ENCODE measurements at regions not wholly inside any gene's neighbourhood (a gene's known extent, or its start where the extent isn't known, plus 50 kb on each side); places are given as distances from the start of the nearest gene placed in this dataset.

DNA sequence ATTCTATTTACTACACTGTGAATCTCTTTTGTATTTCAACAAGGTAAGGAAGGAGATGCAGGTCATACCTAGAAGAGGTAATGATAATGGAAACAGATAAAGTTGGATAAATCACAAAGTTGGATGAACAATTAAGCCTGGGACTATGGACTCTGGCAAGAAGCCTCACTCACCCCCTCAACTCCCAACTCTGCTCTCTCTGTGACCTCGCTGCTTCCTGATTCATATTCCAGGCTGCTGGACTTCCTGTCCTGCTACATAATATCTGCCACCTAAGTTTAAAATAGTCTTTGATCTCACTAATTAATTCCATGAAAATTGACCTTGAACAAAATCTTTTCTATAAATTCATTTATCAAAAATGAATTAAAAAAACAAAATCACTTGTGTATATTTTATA lies 215.3 kb downstream of the CALCRL start:
- Histone ChIP-seq H3K4me3 (ENCODE audit: low read depth, low read length) (no peak overlapping the region), H3K27me3 (ENCODE audit: insufficient read depth, low read depth, severe bottlenecking) (no peaks in the 10 kb centered on the region), H3K36me3 (no peaks in the 10 kb centered on the region), H3K27ac (no peak overlapping the region), H3K9me3 (ENCODE audit: severe bottlenecking) (no peaks in the 10 kb centered on the region)
- TF ChIP-seq, protein P1, sequence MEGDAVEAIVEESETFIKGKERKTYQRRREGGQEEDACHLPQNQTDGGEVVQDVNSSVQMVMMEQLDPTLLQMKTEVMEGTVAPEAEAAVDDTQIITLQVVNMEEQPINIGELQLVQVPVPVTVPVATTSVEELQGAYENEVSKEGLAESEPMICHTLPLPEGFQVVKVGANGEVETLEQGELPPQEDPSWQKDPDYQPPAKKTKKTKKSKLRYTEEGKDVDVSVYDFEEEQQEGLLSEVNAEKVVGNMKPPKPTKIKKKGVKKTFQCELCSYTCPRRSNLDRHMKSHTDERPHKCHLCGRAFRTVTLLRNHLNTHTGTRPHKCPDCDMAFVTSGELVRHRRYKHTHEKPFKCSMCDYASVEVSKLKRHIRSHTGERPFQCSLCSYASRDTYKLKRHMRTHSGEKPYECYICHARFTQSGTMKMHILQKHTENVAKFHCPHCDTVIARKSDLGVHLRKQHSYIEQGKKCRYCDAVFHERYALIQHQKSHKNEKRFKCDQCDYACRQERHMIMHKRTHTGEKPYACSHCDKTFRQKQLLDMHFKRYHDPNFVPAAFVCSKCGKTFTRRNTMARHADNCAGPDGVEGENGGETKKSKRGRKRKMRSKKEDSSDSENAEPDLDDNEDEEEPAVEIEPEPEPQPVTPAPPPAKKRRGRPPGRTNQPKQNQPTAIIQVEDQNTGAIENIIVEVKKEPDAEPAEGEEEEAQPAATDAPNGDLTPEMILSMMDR (IDR thresholded peaks at IDR 0.05; ENCODE audit: low read depth, low read length) = no peak
- DNase-seq = no peak

DNA sequence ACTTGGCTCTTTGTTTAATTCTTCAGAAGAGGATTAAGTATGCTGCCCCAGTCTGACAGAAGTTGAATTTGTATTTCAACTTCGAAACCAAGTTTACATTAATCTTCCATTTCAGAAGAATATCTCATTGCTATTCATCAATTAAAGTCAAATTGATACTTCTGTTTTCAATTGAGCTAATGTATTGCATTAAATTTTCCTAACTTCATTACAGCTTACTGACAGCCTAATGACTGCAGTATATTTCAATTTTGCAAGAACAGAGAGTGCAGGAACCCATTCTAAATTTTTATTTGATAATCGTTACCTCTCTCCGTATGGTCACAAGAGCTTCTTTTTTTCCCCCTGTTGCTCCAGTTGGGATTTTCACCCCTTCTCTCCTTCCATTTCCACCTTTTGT lies 218.0 kb downstream of the CALCRL start:
- Histone ChIP-seq H3K27ac (no peak overlapping the region), H3K9me3 (ENCODE audit: severe bottlenecking) (no peaks in the 10 kb centered on the region), H3K4me3 (ENCODE audit: low read depth, low read length) (no peak overlapping the region), H3K36me3 (no peaks in the 10 kb centered on the region), H3K27me3 (ENCODE audit: insufficient read depth, low read depth, severe bottlenecking) (no peaks in the 10 kb centered on the region)
- TF ChIP-seq, protein P1 (IDR thresholded peaks at IDR 0.05; ENCODE audit: low read depth, low read length) = no peak
- no peak for DNase-seq

DNA sequence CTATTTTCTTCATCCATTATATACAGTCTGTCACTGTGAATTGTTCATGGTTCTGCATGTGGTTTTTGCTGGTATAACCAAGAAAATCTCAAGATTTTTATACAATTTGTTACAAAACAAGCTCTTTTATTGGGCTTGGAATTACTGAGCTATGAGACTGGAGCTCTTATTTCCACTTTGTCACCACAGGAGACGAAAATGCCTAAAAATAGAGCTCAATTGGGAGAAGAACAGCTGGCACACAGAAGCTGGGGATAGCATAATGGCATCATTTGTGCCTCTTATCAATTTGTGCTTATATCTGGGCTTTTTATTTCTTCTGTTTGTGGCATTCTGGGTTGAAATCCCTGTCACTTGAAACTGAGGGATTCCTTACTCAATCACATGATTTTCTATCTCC lies 219.1 kb downstream of the CALCRL start:
- no peak overlapping the region for H3K4me3 ChIP-seq (ENCODE audit: low read depth, low read length)
- no peaks in the 10 kb centered on the region for H3K9me3 ChIP-seq (ENCODE audit: severe bottlenecking)
- no peak for DNase-seq
- TF ChIP-seq, protein P1 (IDR thresholded peaks at IDR 0.05; ENCODE audit: low read depth, low read length) = no peak
- H3K36me3 ChIP-seq = no peaks in the 10 kb centered on the region
- H3K27me3 ChIP-seq (ENCODE audit: insufficient read depth, low read depth, severe bottlenecking) = no peaks in the 10 kb centered on the region
- H3K27ac ChIP-seq = no peak overlapping the region

DNA sequence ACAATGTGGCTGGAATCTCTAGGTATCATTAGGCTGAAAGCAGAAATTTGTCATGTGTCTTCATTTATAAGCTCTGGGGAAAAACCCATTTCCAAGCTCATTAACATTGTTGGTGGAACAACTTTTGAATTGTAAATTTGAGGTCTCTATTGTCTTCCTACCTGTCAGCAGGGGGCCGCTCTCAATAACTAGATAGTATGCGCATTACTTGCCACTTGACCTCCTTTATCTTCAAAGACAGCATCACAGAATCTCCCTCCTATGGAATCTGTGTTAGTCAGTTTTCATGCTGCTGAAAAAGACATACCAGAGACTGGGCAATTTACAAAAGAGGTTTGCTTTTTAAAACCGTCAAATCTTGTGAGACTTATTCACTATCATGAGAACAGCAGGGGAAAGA lies 223.1 kb downstream of the CALCRL start:
- Histone ChIP-seq H3K27me3 (ENCODE audit: insufficient read depth, low read depth, severe bottlenecking) (no peaks in the 10 kb centered on the region), H3K27ac (no peak overlapping the region), H3K9me3 (ENCODE audit: severe bottlenecking) (no peaks in the 10 kb centered on the region), H3K4me3 (ENCODE audit: low read depth, low read length) (no peak overlapping the region), H3K36me3 (no peaks in the 10 kb centered on the region)
- no peak for DNase-seq
- TF ChIP-seq, protein P1 (IDR thresholded peaks at IDR 0.05; ENCODE audit: low read depth, low read length) = no peak

DNA sequence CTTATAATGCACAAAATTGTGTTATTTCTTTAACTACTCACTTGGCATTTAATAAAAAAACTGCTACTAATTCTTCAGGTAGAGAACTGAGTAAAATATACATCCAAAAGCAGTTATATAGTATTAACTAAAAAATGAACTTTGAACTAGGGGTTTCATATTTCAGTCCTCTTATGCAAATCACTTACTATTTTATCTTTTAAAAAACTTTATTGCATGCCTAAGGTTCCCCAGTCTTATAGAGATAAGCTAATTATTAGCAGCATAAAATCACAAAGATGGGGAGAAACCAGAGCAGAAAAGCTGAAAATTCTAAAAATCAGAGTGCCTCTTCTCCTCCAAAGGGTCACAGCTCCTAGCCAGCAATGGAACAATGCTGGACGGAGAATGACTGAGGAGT lies 228.0 kb downstream of the CALCRL start:
- TF ChIP-seq, protein P1 (IDR thresholded peaks at IDR 0.05; ENCODE audit: low read depth, low read length) = no peak
- Histone ChIP-seq H3K9me3 (ENCODE audit: severe bottlenecking) (no peaks in the 10 kb centered on the region), H3K27me3 (ENCODE audit: insufficient read depth, low read depth, severe bottlenecking) (no peaks in the 10 kb centered on the region), H3K36me3 (no peaks in the 10 kb centered on the region), H3K4me3 (ENCODE audit: low read depth, low read length) (no peak overlapping the region), H3K27ac (no peak overlapping the region)
- DNase-seq = no peak

DNA sequence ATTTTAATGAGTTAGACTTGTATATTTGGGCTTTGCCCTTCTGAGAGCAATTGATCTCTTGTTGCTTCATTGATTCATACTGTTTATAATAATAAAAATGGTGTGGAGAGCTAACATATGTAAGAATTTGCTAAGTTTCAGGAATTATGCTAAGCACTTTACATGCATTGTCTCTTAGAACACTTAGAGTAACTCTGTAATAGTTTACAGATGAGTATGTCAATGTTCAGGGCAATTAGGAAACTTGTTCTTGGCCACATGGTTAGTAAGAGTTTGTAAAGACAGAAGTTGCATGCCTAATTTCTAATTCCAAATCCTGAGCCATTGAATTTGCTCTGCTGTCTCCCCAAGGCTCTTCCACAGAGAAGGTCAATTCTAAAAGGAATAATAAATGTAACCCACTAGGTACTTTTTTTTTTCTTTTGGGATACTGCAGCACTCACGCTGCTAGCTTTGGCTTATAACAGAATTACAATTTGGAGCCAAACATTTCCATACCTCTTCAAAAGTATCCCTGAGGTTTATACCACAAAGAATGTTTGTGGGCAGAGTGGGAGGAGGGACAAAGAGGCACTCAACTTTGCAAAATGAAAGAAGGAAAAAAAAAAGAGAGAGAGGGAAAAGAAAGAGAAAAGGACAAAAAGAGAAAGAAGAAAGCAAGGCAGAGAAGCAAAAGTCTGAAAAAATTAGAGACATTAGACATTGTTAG lies 232.4 kb downstream of the CALCRL start:
- Histone ChIP-seq H3K36me3 (no peaks in the 10 kb centered on the region), H3K9me3 (ENCODE audit: severe bottlenecking) (no peaks in the 10 kb centered on the region), H3K27ac (no peak overlapping the region), H3K27me3 (ENCODE audit: insufficient read depth, low read depth, severe bottlenecking) (no peaks in the 10 kb centered on the region), H3K4me3 (ENCODE audit: low read depth, low read length) (no peak overlapping the region)
- TF ChIP-seq, protein P1 (IDR thresholded peaks at IDR 0.05; ENCODE audit: low read depth, low read length) = no peak
- DNase-seq = no peak

All from WERI-Rb-1 (cell line).